ENCODE measurements at regions not wholly inside any gene's neighbourhood (a gene's known extent, or its start where the extent isn't known, plus 50 kb on each side); places are given as distances from the start of the nearest gene placed in this dataset.

- no peak for DNase-seq
Measured at GRCh38 chr12:76256904-76257303, 91.3 kb downstream of the BBS10 start.

GRCh38 chr12:76256321-76256720 lies 91.9 kb downstream of the BBS10 start:
- no peak for DNase-seq

- DNase-seq = no peak
Measured at GRCh38 chr12:76255692-76256091, 92.5 kb downstream of the BBS10 start.

- DNase-seq = no peak
Measured at GRCh38 chr12:76255281-76255680, 92.9 kb downstream of the BBS10 start.

- no peak for DNase-seq
Measured at GRCh38 chr12:76252031-76252430, 96.2 kb downstream of the BBS10 start.

GRCh38 chr12:76250256-76250655 lies 98.0 kb downstream of the BBS10 start:
- peak; percentile 50 for DNase-seq

- DNase-seq = no peak
Measured at GRCh38 chr12:76249501-76249900, 98.7 kb downstream of the BBS10 start.

- DNase-seq = no peak
Measured at GRCh38 chr12:76247992-76248391, 100.2 kb downstream of the BBS10 start.

- DNase-seq = peak; percentile 70
Measured at GRCh38 chr12:76247026-76247646, 101.1 kb downstream of the BBS10 start.

- no peak for DNase-seq
Measured at GRCh38 chr12:76246611-76247010, 101.6 kb downstream of the BBS10 start.

- no peak for DNase-seq
Measured at GRCh38 chr12:76244300-76244699, 103.9 kb downstream of the BBS10 start.

GRCh38 chr12:76242813-76243550 lies 105.2 kb downstream of the BBS10 start:
- peak; percentile 37 for DNase-seq

- no peak for DNase-seq
Measured at GRCh38 chr12:76241371-76241770, 106.8 kb downstream of the BBS10 start.

GRCh38 chr12:76240281-76240680 lies 107.9 kb downstream of the BBS10 start:
- DNase-seq = no peak

- DNase-seq = no peak
Measured at GRCh38 chr12:76238688-76239087, 109.5 kb downstream of the BBS10 start.

- no peak for DNase-seq
Measured at GRCh38 chr12:76237086-76237701, 111.0 kb downstream of the BBS10 start.

GRCh38 chr12:76236640-76237039 lies 111.6 kb downstream of the BBS10 start:
- DNase-seq = peak; percentile 41

GRCh38 chr12:76234741-76235140 lies 113.5 kb downstream of the BBS10 start:
- no peak for DNase-seq

- no peak for DNase-seq
Measured at GRCh38 chr12:76232013-76232412, 116.2 kb downstream of the BBS10 start.

- DNase-seq = no peak
Measured at GRCh38 chr12:76226956-76227355, 121.3 kb downstream of the BBS10 start.

GRCh38 chr12:76226397-76226796 lies 121.8 kb downstream of the BBS10 start:
- DNase-seq = peak; percentile 24

- no peak for DNase-seq
Measured at GRCh38 chr12:76223869-76224268, 124.3 kb downstream of the BBS10 start.

- DNase-seq = no peak
Measured at GRCh38 chr12:76220980-76221379, 127.2 kb downstream of the BBS10 start.

- no peak for DNase-seq
Measured at GRCh38 chr12:76219806-76220205, 128.4 kb downstream of the BBS10 start.
